Suppressor macrophage (primary cell): ENCODE measurements at regions not wholly inside any gene's neighbourhood (a gene's known extent, or its start where the extent isn't known, plus 50 kb on each side); places are given as distances from the start of the nearest gene placed in this dataset.
"Not testable (repeated sequence)": the region's sequence is repeated elsewhere in the genome, so short reads cannot be mapped to it uniquely, and the experiment has no call there.

Experiments
- DNase-seq, 4 experiments: peaks; one replicate each; pipeline ENCODE4 v3.0.0-alpha.2; 2020 to 2022

DNA sequence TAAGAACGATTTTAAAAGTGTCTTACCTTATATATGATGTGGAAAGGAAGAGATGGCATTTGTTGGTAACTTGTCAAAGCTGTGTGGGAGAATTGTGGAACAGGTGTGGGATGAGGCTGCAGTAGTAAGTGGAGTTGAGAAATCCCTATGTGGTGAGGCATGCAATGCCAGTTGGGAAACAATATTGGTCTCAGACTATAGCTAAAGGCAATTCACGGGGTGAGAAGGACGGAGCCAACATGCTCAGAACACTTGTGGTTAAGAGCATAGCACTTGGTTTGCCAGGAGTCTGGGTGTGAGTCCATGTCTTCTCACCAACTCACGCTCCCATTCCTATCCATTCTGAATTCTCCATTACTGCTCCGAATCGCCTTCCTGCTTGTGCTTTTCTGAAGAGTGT lies 615.6 kb upstream of the ADAMTS9 start:
- no peak for DNase-seq

DNA sequence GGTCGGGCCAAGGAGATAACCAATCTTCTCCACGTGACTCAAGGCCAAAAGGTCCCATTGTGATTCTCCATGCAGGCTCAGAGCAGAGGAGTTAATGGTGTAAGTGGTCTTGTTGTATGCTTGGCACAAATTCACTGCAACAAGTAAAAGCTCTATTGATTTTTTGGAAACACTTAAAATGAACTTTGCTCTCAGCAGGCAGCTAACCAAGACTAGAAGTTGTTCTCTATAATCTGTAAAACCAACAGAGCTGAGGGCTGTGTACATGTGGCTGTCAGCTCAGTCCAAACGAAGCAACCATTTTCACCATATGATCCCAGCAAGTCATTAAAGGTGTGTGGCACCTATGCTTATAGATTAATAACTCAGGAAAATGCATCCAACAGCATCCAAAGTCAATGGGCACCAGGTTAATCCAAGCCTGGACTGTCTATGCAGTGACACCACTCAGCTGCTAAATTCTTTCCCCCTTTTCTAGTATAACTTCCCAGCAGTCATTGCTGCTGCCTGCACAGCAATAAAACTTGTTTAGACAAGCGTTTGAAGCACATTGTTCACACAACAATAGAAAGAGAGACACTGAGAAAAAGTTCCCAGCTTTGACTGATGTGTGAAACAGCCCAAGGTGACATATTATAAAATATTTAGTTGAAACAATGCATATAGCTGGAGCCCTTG lies 603.8 kb upstream of the ADAMTS9 start:
- no peak for DNase-seq

DNA sequence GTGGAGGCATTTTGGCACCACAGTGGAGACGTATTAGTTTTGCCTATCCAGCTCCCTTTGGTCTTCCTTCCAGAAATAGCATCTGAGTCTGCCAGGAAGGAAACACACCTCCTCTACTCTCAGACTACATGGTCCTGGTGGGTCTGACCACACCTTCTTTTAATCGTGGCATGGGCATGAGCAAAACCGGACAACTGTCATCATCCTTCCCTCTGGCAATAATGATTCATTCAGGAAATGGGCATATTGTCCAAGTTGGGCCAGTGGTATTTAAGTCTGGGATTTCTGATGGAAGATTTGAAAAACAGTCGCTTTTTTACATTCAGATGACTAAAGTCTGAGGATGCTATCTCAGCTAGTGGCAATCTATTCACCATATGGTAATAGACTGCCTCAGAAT lies 601.0 kb upstream of the ADAMTS9 start:
- no peak for DNase-seq

DNA sequence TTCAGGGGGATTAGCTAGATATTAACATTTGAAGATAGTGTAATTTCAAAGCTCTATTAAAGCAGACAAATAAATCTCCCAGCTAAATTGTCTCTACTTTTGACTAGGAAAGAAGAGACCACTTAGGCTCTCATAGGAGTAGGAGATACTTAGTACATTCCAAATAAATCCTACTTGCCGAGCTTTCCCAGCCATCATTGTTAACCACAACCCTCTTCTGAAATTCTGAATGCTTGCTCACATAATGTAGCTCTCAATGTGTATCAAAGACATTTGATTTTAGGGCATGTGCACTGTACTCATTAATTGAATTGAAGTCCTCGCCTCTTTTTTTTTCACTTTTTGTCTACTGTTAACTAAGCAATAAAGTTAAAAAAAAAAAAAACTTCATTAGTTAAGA lies 598.2 kb upstream of the ADAMTS9 start:
- DNase-seq: no peak

DNA sequence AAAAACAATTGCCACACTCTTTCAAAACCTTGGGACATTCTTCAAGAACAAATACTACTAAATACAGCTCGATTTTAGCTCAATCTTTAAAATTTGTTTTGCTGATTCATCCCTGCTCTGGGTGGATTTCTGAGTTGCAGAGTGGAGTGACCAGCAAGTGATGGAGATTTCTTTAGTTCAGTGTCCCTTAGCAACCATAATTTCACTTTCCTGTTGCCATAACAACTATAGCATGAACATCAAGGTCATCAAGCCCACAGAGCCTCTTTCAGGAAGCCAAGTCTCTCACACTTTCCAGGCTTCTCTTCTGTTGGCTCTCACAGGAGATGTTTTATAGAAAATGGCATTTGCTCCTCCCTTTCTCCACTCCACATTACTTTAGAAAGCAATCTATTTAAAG lies 597.2 kb upstream of the ADAMTS9 start:
- no peak for DNase-seq

DNA sequence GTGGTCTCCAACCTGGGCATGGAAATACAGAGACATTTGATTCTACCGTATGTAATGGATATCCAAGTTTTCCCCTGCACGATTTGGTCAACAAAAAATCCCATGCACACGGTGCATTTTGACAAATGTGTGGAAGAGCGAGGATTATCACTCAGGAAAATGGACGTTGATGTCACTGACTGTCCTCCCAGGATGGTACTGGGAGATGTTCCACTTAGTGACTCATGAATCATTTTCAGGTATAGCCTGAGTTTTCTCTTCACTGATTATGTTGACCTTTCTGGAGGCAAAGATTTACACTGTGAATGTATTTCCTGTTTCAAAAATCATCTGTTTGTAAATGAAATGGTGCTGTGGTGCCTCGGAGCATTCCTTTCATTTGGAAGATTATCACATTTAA lies 596.7 kb upstream of the ADAMTS9 start:
- DNase-seq: no peak

DNA sequence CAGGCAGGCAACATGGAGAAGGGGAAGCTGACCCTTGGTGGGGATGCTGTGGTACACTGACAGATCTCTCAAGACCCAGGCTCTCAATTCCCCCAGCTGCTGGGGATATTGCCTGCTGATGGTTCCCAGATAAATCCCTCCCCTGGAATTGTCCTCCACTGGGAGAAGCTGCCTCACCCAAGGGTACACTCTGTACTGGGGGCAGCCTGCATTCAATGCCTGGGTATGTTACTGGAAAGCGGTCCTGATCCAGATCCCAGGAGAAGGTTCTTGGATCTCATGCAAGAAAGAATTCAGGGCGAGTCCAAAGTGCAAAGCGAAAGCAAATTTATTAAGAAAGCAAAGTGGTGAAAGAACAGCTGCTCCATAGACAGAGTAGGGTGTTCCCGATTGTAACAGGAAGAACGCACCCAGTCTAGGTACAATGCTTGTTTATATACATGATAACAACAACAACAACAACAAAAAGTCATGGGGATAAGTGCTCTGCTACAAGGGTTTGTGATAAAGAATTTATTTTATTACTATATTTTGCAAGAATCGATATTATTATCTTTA lies 591.5 kb upstream of the ADAMTS9 start:
- DNase-seq: no peak

DNA sequence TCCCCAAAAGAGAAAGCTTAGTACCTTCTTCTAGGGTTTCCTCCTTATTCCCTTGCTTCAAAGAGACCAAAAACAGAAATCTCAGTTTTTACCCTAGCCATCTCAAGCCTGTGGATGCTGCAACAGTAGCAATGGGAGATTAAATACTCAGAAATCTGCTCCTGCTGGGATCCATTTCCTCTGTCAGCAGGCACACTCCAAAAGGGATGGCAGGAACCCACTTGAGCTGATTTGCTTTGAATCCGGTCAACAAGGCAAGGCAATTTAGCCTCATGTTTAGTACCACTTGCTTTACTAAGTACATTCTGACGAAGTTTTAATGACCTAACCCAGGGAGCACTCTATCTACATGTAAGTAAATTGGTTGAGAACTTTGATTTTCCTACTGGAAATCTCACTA lies 590.0 kb upstream of the ADAMTS9 start:
- DNase-seq: no peak

DNA sequence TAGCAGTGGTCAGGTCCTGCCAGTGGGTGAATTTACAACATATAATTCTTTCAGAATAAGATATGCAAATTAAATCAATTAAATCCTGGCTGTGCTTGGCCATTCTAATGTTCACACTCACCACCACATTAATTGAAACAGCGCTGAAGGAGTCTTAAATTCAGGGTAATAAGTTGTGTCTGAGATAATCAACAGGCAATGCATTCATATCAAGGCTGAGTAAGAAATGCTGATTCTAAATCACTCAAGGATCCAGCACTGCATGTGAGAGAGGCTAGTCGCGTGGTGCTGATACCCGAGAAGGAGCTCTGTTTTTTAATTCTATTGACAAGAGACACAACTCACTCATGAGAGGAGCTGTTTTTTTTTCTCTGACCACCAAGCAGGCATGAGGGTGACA lies 588.8 kb upstream of the ADAMTS9 start:
- DNase-seq: no peak

DNA sequence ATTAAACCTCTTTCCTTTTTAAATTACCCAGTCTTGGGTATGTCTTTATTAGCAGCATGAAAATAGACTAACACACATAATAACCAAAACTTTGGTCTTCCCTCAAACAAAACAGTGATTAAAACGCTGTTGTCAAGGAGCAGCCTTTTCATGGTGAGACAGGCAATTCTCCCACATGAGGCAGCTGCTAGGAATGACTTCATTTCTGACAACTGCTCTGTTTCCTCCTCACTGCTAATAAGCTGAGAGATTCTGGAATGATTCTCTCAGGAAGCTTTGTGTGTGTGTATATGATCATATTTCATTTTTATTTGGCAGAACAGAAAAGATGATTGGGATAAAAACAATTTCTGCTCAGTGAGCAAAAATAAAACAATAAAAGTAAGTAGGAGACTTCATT lies 580.6 kb upstream of the ADAMTS9 start:
- DNase-seq: no peak

DNA sequence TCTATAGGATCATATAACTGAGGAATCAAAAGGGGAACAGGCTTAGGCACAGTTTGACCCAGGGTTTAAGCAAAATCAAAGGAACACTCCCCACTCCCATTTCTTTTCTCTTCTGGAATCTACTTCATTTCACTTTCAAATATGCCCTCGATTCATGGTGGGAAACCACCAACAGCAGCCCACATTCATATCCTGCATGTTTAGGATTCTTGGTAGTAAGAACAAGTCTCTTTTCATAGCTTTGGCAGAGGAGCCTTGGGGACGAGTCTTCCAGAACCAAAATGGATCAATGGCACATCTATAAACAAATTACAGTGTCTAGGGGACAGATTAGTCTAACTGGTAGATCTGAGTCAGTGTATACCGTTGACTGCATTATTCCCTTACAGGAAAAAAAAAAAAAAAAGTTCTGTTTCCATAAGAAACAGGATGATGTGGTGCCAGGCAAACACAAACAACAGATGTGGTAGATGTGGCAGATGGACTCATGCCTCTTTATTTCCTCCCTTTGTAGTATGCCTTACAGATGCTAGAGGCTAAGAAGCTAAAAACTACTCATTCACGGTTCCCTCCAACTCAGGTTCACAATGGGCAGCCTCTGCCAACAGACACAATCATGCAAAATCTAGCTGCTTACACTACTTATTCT lies 578.3 kb upstream of the ADAMTS9 start:
- DNase-seq: no peak

DNA sequence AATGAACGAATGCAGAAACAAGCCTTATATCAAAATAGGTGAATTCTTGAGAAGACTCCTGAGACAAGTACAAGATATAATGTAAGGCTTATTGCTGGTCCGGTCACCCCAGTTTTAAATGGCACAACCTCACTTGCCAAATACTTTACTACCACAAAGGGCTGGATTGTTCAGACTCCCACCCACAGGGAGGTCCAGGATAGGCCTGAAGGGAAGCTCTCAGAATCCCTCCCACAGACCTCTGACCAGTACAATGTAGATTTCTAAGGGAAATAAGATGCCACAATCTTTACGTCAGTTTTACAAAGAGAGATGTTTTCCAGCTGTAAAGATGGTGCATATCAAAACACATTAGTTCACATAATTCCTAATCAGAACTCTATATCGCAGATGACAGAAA lies 577.7 kb upstream of the ADAMTS9 start:
- no peak for DNase-seq

DNA sequence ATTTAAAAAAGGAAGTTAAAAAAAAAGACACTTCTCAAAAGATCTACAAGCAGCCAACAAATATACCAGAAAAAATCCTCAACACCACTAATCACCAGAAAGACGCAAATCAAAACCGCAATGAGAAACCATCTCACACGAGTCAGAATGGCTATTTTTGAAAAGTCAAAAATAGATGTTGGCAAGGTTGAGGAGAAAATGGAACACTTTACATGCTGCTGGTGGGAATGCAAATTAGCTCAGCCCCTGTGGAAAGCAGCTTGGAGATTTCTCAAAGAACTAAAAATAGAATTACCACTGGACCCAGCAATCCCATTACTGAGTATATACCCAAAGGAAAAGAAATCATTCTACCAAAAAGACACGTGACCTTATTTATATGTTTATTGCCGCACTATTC lies 574.7 kb upstream of the ADAMTS9 start:
- no peak for DNase-seq

DNA sequence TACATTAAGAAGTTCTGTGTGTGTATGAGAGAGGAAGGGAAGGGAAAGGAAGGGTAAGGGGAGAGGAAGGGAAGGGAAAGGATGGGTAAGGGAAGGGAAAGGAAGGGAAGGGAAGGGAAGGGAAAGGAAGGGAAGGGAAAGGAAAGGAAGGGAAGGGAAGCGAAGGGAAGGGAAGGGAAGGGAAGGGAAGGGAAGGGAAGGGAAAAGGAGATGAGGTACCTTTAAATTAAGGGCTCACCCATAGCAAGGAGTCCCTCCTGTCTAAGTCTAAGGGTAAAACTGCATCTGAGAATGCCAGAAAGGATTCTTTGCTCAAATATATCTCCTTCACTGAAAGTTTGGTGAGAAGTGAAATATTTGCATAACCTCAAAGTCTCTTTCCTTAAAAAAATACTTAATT lies 572.1 kb upstream of the ADAMTS9 start:
- DNase-seq: no peak

DNA sequence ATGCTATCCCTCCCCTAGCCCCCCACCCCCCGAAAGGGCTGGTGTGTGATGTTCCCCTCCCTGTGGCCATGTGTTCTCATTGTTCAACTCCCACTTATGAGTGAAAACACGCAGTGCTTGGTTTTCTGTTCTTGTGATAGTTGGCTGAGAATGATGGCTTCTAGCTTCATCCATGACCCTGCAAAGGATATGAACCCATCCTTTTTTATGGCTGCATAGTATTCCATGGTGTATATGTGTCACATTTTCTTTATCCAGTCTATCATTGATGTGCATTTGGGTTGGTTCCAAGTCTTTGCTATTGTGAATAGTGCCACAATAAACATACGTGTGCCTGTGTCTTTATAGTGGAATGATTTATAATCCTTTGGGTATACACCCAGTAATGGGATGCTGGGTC lies 565.1 kb upstream of the ADAMTS9 start:
- not testable (repeated sequence) for DNase-seq

DNA sequence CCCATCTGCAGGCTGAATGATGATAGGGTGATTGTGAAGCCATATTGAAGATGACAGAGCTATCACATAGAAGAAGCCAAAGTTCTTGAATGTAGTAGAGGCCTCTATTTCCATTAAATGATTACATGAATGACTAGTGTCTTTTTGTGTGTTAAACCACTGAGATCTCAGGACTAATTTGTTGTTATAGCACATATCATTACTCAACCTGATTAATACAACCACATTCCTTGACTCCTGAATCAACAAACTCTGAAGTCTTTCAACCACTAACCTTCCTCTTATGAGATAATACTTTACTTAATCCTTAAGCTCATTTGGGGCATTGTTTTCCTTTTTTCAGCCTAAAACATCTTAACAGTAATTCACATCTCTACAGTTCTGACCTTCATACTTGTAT lies 564.5 kb upstream of the ADAMTS9 start:
- no peak for DNase-seq

DNA sequence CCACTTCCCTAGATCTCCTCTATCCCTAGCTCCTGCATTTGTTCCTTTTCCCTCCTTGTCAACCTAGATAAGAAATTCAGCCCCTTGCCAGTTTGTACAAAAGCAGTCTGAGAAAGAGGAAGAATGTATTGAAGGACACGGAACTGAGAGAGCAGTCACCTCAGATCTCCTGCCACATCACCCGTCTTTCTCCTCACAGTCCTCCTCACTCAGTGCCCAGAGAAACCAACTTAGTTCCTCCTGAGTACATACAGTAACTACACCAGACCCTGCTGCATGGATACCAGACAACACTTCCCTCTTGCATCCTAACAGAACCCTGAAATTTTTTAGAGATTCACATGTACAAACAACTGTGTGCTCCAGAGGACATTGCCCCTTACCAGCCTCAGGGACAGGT lies 563.6 kb upstream of the ADAMTS9 start:
- DNase-seq: no peak

DNA sequence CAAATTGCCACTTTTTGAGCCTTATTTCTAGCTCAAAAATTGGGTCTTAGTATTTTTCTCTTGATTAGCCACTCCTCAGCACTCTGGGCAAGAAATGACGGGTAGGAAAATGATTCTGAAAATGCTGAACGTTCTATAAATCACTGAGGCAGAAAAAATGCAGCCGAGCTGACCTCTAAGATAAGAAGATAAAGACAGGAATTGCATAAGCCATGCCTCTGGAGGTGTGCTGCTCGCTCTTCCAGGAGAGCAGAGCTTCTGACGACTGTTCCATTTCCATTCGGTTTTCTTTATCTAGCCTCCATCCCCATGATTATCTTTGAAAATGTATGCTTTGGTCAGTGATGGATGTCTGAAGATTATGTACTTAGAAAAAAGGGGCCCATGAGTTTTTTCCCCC lies 558.8 kb upstream of the ADAMTS9 start:
- no peak for DNase-seq

DNA sequence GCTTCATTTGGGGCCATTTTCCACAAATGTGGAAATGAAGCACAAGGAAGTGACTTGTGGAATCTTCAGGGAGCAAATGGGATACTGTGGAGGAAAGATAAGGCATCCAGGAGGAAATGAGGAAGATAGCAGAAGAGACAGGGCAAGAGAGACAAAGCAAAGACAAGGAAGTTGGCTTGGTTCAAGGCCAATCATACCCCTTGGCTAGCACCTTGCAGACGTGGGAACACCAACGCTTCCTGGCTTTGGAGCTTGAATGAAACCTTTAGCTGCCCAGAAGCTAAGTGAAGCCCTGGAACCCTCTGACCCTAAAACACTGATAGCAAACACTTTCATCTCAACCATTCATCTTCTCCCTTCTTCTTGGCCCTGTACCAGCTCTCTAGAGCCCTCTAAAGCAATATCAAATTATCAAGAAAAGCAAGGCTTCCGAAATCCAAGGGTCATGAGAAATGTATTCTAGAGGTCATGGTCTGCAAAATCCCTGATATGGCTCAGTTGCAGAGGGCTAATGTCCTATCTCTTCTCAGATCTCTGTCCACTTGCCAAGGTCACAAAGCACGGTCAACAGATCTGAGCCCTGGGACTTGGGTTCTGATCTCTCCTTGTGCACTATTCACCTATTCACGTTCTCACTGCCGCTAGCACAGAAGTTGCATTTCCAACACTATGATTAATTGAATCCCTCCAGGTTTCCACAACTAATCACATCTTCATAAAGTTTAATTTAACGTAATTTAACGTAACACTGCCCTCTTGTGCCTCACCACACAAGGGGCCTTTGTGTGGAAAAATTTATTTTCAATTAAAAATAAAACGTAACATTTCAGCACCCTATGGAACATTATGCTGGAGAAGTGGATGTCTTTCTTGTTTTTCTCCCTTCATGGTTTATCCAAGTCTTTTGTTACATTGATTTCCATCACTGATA lies 557.6 kb upstream of the ADAMTS9 start:
- DNase-seq: no peak

DNA sequence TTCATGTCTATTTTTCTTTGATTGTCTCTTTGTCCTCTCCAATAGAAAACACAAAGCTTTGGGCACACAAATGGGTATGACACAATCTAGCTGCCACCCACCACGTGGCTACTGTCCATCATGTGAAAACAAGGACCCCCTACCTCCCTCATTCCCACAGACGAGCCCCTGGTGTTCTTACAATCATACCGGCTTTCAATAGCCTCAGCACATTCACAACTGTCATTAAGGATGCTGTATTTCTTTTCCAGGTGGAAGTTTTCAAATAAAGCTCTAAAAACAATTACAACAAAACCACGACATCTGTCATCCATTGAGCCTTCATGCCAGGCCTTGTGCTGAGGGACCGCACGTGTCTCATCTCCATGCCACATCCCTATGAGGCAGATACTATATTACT lies 552.6 kb upstream of the ADAMTS9 start:
- DNase-seq: no peak

DNA sequence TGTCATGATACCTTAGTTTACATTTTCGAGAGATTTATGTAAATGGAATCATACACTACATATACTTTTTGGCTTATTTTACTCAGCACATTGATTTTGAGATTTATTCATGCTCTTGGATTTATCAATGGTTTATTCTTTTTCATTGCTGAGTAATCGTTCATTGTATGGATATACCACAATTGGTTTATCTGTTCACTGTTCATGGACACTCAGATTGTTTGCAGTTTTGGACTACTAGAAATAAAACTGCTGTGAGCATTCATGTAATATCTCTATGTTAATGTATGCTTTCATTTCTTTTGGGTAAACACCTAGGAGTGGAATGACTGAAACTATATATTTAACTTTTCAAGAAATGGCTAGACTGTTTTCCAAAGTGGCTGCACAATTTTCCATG lies 550.9 kb upstream of the ADAMTS9 start:
- DNase-seq: no peak

DNA sequence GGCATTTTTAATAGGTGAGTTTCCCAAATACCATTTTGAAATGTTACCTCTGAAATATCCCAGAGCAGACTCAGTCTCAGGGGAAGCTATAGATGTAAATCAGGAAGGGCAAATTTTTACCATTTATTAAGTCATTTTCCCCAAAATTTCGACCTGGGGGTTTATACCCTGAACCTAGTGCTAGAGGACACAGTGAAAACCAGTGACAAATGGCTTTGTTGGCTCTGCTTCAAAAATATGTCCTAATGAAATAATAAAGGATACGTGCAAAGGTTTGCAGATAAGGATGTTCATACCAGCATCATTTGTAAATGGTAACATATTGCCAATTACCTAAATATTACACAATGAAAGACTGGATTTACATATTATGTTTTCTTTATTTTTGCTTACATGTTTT lies 546.7 kb upstream of the ADAMTS9 start:
- DNase-seq: no peak

DNA sequence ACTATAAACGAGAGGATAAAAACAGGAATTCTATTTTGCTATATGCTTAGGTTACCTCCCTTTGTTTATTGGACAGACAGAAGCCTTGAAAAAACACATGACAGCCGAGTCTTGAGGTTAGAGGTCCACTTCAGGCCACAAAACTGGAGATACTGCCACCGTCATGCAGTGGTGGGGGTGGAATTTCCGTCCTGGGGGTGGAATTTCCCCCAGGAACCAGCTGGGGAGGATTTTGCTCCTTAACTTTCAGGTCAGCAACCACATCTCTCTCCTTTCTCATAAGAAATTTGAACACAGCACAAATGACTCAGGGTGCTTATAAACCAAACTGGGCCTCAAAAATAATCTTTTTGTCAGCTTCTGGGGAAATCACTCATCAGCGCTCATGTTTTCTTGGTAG lies 545.8 kb upstream of the ADAMTS9 start:
- DNase-seq: no peak

DNA sequence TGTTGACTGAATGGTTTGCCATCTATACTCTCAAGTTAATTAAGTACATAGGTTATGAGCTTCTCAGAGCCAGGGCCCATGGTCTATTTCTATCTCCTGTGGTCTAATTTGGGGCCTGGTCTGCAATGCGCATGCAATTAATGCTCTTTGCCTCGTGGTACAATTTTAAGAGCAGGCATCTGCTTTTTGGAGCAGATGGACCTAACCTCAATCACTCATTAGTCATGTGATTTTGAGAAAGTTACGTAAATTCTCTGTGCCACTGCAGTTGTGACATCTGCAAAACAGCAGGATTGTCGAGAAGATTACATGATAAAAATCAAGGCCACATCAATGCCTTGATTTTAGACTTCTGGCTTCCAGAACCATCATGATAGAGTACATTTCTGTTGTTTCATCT lies 543.7 kb upstream of the ADAMTS9 start:
- DNase-seq: no peak
